SKM-1 treated with dmso at 0.1 percent for 144 hours (cell line): ENCODE measurements at regions not wholly inside any gene's neighbourhood (a gene's known extent, or its start where the extent isn't known, plus 50 kb on each side); places are given as distances from the start of the nearest gene placed in this dataset.
A peak's percentile ranks its signal among the peaks of the same experiment; 100 is the strongest.
"Not testable (repeated sequence)": the region's sequence is repeated elsewhere in the genome, so short reads cannot be mapped to it uniquely, and the experiment has no call there.

Experiments used
- DNase-seq: peaks from one replicate; lab custom pipeline; 2025; ENCODE audit not compliant: unreplicated experiment; lab: John Stamatoyannopoulos, UW

DNA sequence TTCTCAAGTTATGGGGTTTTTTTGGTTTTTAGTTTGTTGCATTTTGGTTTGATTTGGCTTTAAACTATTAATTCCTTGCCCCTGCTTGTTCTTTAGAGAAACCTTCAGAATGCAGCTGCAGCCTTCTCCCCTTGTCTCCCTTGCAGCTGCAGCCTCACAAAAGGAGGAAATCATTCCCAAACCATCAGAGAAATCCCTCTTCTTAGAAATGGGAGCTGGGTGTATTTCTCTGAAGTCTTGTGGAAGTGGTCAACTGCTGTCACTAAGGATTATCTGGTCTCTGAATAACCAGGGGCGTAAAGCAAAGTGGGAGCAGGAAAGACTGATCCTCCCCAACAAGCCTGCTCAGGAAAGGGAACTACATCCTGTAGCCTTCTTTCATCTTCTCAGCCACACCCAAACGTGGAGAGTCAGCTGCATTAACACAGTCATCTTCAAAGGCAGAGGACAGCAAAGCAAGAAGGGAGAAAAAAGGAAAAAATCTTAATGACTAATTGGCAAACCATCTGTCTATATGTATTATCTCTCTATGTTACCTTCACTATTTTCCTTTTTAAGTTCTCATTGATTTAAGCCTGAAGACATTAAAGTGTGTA, 1834.1 kb upstream of the PIK3C3 start:
- DNase-seq = no peak

DNA sequence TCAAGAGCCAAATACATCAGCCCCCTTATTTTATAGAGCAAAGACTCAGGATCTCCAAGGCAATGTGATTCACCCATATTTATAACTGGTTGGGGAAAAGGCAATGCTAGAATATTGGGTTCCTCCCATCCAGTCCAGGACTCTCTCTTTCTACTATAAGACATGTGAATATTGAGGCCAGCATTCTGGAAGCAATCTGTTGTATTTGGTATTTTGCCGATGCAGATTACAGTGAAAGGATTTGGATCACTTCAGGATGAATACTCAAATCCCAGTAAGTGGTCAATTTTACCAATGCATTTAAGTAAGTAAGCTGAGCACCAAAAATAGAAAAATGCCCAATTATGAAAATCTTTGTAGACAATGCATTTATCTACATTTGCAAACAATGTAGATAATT, 1834.7 kb upstream of the PIK3C3 start:
- no peak for DNase-seq

DNA sequence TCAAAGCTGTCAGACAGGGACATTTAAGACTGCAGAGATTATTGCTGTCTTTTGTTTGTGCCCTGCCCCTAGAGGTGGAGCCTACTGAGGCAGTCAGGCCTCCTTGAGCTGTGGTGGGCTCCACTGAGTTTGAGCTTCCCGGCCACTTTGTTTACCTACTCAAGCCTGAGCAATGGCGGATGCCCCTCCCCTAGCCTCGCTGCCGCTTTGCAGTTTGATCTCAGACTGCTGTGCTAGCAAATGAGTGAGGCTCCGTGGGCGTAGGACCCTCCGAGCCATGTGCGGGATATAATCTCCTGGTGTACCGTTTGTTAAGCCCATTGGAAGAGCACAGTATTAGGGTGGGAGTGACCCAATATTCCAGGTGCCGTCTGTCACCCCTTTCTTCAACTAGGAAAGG, 1835.5 kb upstream of the PIK3C3 start:
- not testable (repeated sequence) for DNase-seq

DNA sequence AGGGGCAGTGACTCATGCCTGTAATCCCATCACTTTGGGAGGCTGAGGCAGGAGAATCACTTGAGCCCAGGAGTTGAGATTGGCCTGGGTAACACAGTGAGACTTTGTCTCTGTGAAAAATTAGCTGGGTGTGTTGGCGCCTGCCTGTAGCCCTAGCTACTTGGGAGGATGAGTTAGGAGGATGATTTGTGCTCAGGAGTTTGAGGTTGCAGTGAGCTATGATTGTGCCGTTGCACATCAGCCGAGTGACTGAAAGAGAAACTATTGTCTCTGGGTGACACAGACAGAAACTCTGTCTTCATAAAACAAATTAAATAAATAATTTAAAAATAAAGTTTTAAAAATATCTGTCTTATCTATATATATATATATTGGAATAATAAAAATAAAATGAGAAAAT, 1844.6 kb upstream of the PIK3C3 start:
- no peak for DNase-seq

DNA sequence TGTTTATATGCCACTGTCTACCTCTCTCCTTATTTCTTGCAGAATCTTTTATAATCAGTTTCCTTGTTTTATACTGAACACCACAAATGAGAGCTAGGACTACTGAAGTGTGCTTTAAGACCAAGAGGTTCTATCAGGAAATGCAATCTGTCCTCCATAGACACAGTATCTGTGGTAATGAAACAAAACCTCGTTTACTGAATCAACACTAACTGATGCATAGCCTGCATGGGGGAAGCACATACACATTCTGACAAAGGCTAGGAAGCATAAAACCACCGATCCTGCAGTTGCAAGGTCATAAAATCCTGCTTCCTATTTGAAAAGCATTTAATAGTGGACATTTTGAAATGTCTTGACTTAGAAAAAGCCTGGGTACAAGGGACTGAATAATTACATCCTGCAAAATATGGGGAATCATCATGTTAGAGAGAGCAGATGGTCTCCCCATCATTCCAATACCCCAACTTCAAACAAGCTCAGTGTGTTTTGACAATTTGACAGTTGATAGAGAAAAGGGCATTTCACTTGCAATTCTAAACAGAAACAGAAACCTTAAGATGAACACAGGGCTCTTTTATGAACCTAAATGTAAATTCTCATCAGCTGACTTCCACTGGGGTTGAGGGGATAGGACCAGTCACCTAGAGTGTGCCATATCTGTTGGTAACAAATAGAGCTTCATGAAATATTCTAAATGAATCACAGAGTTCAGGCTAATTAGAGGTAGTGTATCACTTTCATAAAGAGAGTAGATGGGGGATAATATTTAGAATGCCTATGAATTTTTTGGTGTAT, 1845.6 kb upstream of the PIK3C3 start:
- no peak for DNase-seq

DNA sequence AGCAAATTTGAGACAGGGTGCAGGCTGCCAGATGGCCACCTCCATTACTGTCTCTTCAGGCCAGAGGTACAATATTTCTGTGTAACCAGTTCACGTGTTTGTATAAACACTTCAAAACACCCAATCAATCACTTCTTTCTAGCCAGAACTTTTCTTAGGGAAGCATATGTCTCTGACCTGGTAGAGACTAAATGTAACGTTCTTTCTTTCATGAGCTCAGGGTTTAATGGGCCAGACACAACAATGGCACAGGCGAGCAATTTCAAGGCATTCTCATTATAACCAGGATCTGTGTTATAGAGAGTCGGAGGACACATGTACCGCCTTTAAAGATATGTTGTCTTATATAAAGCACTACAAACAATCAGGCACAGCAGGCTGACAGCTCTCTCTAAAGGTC, 1846.4 kb upstream of the PIK3C3 start:
- DNase-seq = no peak

DNA sequence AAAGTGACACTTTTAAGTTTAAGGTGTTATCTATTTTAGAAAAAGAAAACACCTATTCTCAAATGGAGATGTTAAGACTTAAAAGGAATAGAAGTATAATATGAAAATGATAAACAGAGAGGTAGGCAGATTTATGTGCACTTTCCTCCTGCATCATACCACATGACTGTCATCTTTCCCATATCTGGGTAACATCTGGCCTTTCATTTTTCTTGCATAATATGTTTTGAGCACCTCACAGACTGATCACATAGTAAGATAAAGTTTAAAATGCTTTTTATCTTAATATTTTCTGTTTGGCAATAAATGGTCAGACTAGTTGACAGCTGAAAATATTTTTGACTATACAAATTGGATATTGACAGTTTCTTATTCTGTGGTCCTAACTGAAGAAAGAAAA, 1852.1 kb upstream of the PIK3C3 start:
- no peak for DNase-seq

DNA sequence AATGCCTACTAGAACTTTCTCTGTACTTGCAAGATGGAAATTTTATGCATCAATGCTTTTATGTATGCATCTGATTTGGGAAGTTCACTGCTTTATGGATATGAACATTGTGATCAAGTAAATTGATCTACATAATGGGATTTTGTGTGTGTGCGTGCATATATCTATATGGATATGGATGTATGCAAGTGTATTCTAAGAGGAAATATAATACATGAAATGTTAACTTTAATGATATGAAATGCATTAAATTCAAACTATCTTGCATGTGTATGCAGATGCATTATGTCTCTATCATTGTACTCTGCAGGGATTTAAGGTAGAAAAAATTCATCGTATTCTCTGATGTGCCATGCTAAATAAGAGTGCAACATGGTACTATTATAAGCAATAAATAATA, 1855.4 kb upstream of the PIK3C3 start:
- no peak for DNase-seq

DNA sequence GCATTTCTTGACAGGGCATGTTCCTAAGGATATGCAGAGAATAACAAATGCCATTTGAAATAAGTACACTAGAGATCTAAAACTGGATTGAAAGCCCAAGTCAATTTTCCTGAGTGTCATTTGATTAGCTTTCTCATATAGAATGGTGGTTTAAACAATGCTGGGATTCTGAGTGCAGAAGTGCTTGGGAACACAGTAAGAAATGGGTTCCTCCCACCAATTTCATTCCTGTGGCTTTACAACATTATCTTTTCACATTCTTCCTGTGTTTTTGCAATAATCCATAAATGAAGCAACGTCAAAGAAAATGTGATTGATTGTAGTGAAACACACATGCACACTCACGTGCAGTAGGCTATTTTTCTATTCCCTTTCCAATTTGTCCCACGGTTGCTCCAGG, 1858.4 kb upstream of the PIK3C3 start:
- no peak for DNase-seq

DNA sequence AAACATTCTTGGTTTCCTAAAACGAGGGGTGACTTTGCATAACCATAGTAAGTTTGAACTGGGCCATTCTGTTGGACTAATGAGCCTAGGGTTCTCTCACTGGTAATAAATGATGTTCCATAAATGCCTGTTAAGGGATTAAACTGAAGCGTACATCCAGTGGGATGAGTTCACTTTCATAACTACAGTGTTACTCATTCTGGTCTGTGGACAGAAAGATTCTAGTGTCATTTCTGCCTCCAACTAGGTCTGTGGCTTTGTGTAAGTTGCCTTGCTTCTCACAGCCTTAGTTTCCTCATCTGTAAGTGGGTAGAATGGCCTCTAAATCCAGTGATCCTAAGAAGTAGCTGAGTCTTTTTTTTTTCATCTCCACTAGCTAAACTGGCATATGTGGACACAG, 1860.6 kb upstream of the PIK3C3 start:
- no peak for DNase-seq

DNA sequence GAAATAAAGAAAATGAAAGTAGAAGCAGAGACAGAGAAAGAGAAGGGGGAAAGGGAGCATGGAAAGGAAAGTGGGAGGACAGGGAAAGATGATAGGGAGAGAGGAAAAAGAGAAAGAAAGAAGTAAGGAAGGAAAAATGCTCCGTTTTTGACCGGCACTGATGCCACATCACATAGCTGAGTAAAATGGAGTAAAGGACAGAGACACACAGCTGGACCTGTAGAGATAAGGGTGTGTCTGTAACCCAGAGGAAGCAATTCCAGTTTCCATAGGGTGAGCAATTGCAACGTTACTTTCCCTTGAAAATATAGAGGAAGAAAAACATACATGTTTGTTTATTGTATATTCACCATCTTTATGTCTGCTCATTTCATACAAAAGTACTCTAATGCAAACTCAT, 1866.9 kb upstream of the PIK3C3 start:
- DNase-seq = no peak

DNA sequence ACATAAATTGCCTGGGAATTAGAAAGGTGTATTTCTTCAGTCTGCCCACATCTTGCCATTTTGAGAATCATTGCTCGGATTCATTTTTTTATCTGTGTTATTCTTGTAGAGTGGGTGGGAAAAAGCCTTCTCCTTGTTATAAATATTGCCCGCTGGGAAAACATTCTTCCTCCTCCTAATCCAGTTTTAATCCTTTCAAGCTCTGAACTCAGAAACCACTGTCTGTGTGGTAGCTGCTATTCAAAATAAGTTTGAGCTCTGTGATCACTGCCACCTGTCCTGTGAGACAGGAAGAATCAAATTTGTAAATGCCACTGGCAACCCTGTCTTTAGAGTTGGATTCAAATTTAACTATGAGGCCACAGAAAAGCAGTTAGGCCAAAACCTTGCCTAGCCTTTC, 1875.2 kb upstream of the PIK3C3 start:
- no peak for DNase-seq

DNA sequence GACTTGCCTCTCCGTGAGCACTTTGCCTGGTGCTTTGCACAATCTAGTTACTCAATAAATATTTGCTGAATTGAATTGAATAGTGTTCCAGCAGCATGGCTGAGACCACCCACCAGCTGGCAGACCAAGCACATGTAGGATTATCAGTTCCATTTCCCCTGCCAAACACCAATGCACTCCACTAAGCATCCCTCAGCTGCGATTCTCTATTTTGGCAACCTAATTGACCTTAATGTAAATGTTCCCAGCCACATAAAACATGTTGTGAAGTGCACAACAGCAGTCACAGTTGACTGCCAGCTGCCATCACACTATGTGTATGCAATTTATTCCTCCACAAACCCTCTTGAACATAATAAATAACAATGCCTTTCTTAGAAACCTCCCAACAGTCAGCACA, 1879.4 kb upstream of the PIK3C3 start:
- no peak for DNase-seq

DNA sequence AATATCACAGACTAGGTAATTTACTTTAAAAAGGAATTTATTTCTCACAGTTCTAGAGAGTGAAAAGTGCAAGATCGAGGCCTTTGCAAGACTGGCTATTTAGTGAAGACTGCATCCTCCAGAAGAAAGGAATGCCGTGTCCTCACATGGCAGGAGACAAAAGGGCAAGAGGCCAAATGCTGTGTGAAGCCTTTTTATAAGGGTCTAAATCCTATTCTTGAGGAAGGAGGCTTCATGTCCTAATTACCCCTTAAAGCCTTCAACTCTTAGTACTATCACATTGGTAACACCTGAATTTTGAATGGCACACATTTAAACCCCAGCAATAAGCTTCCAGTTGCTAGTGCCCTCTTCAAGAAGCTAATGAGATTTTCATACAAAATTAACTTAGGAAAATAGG, 1882.3 kb upstream of the PIK3C3 start:
- no peak for DNase-seq

DNA sequence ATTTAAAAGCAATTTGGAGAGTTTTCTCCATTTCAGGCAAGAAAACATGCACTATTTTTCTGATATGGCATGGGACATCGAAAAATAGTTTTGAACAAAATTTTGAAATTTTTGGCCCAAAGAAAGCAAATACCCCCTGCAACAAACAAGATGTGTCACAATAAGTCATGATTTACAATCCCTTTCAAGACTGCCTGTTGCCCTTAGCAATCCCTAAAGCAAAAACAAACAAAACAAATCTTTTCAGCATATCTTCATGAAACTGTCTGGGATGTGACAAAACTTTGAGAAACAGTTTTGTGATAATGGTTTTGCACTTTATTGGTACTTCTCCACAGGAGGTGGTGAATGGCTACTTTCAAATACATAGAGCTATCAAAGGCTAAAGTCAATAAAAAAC, 1888.7 kb upstream of the PIK3C3 start:
- no peak for DNase-seq

DNA sequence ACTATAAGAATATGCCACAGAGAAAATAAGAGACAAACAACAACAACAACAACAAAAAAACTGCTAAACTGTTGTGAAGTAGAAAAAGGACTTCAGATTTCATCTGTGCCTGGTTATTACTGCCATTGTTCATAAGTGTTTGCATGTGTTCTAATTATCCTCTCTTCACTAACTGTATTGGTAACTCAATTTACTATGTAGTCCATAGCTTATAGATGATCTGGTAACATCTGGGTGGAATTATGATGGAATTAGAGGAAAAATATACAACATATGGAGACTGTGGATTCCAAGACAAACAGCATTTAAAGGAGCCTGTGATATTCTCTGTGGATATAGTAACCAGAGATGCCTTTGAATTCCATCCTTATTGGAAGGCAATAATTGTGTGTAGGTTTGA, 1891.5 kb upstream of the PIK3C3 start:
- no peak for DNase-seq

DNA sequence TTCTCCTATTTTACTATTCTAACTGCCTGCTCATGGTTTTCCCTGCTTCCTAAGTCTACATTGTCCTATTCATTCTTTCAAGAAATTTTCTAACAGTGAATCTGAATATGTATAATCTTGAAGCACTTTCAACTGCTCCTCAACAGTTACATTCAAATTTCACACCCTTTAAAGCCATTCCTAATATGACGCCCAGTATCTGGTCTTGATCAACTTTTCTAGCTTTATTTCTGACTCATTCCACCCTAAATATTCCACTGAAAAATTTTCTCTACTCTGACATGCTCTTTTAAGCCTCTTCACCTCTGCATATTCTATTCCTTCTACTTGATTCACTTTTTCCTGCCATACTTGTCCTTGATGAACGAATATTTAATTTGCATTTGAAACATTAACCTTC, 1893.9 kb upstream of the PIK3C3 start:
- DNase-seq = no peak

DNA sequence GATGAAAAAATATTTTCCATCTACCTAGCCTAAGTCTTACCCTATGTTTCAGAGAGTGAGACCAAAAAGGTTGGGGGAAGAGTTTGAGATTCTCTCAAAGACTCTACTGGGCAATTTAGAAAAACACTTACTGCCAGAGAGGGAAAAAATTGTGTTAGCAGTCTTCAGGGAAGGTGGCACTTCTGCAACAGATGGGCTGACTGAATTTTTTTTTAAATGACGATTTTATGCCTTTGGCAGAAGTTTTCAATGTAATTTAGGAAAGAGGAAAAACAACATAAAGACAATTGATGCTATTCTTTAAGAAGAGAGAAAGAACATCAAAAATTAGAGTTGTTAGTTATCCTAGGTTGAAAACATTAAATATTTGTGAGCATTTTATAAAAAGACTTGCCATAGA, 1894.5 kb upstream of the PIK3C3 start:
- DNase-seq = no peak

DNA sequence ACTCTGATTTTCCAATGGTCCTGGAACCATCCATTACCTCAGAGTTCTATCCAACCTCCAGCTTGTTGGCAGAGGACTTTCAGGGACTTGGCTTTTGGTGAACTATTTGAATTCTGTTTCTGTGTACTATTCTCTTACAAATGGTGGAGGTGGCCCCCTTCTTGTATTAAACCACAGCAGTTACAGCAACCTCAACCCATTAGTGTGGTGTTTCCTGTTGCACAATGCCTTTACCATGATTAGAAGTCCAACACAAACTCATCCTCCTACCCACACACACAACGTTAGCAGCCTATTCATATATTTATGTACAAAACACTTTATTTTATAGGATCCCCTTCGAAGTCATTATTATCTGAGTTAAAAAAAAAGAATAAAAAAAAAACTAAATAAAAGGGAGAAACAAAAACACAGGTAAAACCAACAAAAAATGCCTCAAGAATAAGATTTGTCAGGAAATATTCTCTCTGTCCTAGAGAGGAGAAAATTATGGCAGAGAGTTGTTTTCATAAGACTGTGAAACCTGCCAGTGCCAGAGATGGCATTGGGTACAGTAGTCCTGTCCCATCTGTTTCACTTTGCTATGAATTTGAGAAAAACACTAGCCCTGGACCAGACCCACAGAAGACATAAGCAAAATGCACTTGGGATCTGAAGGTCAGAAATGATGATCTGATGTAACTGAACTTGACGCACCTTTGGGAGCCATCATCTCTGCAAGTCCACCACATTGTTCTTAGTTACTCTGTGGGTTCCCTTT, 1896.0 kb upstream of the PIK3C3 start:
- DNase-seq = peak; percentile 23

DNA sequence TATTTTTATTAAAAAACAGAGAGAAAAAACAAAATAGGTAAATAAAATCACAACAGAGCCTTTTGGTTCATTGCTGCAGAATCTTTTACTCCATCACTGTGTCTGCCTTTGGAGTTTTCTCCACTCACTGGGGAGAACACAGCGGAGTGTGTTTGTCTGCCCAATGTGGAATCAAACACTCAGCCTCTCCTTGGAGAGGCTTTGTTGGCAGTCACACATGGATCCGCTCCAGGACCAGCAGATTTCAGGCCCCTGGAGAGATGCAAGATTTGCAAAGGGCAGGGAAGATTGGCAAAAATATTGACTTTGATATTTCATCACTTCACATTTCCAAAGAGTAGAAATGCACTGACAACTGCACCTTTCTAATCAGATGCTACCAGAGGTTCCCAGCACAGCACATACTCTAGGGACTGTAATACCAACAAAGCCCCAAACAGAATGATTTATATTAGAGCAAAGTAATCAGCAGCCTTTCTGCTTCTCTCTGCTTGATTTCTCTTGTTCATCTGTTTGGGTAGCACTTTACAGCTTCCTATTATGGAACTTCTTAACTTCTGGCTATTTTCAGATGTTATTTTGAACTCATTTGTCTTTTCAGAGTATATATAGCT, 1898.8 kb upstream of the PIK3C3 start:
- DNase-seq = no peak

DNA sequence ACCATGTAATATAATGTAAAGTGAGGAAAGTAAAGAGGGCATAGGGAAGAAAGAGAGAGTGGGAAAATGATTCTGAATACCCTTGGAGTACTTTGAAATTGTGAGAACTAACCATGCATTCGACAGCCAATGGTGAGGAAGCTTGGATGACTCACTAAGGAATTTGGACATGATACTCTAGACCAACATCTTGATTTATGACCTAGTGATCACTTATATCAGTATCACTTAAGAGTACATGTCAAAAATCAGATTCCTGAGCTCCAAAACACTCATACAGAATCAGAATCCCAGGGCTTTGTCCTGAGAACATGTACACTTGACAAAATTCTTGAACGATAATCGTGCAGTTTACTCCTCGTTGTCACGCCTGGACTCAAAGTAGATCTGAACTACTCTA, 1899.8 kb upstream of the PIK3C3 start:
- DNase-seq = no peak

DNA sequence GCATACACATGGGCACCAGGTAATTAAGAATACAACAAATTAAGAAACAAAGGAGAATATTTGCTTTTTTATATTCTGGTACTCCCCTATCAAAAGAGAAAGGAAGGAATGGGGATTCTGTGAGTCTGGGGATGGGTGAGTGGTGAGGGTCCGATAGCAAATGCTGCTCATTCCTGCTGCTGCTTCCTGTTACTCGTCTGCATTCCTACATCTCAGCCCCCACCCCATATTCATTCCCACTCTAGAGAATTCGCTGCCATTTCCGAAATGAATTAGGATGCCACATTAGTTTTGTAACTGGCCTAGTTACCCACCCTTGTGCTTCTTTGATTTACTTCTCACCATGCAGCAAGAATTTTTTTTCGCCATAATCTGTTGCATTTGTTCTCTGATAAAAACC, 1905.3 kb upstream of the PIK3C3 start:
- no peak for DNase-seq
